Right renal pelvis (tissue), 4 donors: ENCODE measurements at regions not wholly inside any gene's neighbourhood (a gene's known extent, or its start where the extent isn't known, plus 50 kb on each side); places are given as distances from the start of the nearest gene placed in this dataset.
"Not testable (repeated sequence)": the region's sequence is repeated elsewhere in the genome, so short reads cannot be mapped to it uniquely, and the experiment has no call there.

Experiments used
- DNase-seq, 4 donors: peaks; one replicate each; pipeline ENCODE4 v3.0.0-alpha.2; 2013; ENCODE audit warnings: low read depth in 4 of 4, low spot score in 3 of 4, missing footprints in 1 of 4

- no peak for DNase-seq
Measured at GRCh38 chr22:23501261-23501619, 78.8 kb downstream of the IGLL1 start.

DNA sequence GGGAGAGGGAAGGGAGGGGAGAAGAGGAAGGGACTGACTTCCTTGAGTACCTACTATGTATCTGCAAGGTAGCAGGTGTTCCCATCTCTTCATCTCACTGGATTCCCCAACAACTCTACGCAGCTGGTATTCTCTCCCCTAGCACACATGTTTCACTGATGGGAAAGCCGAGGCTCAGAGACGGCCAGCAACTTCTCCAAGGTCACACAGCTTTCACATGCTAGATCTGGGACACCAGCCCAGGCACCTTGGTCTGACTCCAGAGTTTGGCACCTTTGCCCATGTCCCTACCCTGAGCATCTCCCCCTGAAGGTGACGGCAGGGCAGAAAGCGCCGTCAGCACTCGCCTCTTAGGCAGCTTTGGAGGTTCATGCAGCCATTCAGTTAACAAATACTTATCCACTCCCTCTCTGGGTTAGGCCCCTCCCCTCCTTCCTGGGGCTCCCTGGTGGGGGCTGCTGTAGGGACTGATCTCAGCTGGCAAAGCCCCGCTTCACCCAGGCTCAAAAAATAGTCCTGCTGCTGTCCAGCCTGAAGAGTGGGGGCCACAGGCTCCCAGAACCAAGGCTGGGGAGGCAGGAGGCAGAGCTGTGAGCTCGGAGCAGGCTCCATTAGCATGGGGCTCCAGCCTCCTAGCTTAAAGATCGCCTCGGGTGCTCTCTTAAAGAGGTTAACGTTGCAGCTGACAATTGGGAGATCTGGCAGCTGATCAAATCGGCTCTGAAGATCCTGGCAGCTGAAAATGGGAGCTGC, 79.4 kb downstream of the IGLL1 start:
- DNase-seq, result no peak

GRCh38 chr22:23499845-23500500, 80.1 kb downstream of the IGLL1 start:
- no peak for DNase-seq

DNA sequence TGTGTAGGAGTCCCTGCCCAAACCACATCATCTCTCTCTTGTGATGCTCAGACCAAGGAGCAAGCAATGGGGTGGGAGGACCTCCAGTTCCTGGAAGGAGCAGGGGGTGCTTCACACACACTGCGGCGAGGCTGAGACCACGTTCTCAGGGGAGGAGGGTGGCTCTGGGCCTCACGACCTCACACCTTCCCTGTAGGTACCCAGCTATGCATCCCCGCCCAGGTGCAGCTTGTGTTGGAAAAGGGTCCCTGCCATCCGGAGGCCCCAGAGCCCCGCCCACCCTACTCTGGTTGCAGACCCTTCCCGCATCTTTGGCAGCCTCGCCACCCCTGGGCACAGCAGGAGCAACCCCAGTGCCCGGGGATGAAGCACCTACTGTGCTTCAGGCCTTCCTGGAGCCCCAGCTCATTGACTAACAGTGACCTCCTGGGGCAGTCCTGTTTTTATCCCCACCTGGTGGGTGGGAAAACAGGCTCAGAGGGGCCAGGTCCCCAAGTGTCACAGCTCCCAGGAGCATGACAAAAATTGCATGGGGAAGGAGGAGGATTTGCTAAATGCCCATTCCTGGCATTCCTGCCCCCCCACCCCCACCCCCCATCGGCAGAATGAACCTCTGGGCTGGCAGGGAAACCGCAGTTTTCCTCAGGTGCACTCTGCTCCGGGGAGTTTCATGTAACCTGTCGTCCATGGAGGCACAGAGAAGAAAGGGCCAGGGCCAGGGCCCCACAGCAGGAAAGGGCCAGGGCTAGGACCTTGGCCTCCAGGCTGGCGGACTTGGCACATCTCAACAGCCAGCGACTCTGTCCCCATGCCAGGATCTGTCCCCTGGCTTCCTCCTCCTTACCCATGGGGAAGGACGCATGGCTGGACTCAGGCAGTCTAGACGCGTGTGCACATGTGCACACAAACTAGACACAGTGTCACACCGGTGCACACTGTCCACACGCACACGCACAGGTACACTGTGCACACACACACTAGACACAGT, 81.0 kb downstream of the IGLL1 start:
- no peak for DNase-seq

DNA sequence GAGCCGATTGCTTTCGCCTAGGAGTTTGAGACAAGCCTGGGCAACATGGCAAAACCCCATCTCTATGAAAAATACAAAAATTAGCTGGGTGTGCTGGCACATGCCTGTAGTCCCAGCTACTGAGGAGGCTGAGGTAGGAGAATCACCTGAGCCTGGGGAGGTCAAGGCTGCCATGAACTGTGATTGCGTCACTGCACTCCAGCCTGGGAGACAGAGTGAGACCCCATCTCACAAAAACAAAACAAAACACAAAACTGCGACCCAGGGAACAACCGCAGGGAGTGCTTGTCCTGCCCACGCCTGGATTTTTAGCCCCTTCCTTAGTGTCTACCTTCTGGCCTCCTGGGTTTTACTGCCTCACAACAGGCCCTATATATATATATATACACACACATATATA, 82.2 kb downstream of the IGLL1 start:
- not testable (repeated sequence) for DNase-seq

GRCh38 chr22:23497016-23497885, 82.8 kb downstream of the IGLL1 start:
- DNase-seq, result no peak

- DNase-seq, result no peak
Measured at GRCh38 chr22:23496445-23496833, 83.7 kb downstream of the IGLL1 start.

GRCh38 chr22:23495614-23496444, 84.3 kb downstream of the IGLL1 start:
- no peak for DNase-seq

GRCh38 chr22:23494930-23495266, 85.2 kb downstream of the IGLL1 start:
- no peak for DNase-seq

- no peak for DNase-seq
Measured at GRCh38 chr22:23485490-23485889, 94.6 kb downstream of the IGLL1 start.

- no peak for DNase-seq
Measured at GRCh38 chr22:23484651-23485050, 95.4 kb downstream of the IGLL1 start.

- DNase-seq, result no peak
Measured at GRCh38 chr22:23481369-23481768, 98.7 kb downstream of the IGLL1 start.

DNA sequence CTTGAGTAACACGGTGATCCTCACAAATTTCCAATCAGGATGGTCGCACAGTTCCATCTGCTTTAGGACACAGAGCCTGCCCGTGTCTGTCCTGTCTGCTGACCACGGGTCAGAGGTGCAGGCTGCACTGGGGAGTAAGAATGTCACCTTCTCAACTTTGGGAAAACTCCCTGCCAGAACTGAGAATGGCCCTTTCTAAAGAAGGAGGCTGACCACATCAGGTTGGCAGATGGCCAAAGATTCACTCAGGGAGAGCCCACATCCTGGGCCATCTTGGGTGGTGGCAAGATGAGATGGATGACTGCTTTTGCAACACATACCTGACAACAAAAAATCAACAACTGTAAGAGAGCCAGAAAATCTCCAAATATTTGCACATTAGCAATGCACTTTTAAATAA, 101.9 kb downstream of the IGLL1 start:
- no peak for DNase-seq

DNA sequence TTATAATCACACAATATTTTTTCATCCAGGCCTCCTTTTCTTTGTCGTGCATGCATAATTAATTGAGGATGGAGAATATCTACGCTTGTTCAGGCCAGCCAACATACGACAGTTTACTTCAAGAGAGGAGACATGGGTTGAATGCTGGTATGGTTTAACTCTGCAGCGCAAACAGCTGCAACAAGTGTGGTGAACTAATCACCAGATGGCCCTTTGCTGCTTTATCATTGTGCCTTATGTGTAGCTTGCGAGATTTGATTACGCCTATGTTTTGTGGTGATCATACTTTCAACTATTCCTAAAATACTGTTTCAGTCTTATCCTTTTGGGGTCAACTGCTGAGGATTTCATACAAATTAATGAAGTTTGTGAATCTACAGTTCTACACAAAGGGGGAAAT, 105.6 kb downstream of the IGLL1 start:
- not testable (repeated sequence) for DNase-seq

- DNase-seq, result no peak
Measured at GRCh38 chr22:23473901-23474300, 106.2 kb downstream of the IGLL1 start.

DNA sequence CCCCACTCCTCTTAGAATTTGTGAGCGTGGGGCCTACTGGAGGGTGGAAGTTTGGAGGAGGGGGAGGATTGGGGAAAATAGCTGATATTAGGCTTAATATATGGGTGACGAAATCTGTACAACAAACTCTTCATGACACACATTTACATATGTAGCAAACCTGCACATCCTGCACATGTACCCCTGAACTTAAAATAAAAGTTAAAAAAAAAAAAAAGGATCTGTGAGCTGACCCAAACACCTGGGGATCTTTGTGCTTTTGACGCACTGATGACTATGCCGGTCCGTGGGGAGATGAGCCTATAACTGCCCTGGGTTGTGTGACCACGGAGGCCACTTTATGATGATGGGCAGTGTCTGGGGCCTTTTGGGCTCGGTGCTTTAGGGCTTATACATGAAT, 107.7 kb downstream of the IGLL1 start:
- DNase-seq, result not testable (repeated sequence)

GRCh38 chr22:23471698-23472097, 108.4 kb downstream of the IGLL1 start:
- no peak for DNase-seq

DNA sequence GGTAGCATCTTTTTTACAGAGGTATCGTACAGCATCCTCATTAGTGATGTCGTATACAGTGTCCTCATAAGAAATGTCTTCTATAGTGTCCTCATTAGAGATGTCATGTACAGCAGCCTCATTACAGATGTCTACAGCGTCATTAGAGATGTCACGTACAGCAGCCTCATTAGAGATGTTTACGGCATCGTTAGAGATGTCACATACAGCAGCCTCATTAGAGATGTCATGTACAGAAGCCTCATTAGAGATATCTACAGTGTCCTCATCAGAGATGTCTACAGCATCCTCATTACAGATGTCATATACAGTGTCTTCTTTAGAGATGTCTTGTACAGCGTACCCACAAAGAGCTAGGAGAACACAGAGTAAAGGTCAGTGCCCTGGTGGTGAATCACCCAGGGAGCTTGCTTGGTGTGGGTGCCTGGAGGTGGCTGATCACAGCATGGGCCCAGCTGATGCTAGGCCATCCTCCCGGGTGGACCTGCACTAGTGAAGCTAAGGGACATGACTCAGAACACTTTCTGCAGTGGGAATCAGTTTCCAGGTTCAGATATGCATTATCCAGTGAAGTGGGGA, 109.2 kb downstream of the IGLL1 start:
- no peak for DNase-seq

GRCh38 chr22:23467721-23468294, 112.3 kb downstream of the IGLL1 start:
- no peak for DNase-seq
